ENCODE measurements at regions not wholly inside any gene's neighbourhood (a gene's known extent, or its start where the extent isn't known, plus 50 kb on each side); places are given as distances from the start of the nearest gene placed in this dataset.

DNA sequence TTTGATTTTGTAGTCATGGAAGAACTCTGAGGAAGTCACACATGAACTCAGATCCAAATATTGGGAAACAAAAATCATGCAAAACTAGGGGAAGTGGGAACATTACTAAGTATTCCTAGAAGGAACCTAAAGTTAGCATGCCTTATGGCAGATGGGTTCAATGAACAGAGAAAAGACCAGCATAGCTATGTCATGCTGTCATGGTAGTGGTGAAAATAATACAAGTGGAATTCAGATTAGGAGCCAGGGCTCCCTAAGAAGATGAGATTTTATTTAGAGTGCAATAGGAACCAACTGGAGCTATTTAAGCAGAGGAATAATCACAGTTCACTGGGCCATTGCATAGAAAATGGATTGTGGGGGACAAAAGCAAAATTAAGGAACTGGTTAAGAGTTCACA, 134.0 kb downstream of the DIO2 start:
- TF ChIP-seq EP300 (IDR thresholded peaks at IDR 0.05), result no peak
- TF ChIP-seq, protein P1, sequence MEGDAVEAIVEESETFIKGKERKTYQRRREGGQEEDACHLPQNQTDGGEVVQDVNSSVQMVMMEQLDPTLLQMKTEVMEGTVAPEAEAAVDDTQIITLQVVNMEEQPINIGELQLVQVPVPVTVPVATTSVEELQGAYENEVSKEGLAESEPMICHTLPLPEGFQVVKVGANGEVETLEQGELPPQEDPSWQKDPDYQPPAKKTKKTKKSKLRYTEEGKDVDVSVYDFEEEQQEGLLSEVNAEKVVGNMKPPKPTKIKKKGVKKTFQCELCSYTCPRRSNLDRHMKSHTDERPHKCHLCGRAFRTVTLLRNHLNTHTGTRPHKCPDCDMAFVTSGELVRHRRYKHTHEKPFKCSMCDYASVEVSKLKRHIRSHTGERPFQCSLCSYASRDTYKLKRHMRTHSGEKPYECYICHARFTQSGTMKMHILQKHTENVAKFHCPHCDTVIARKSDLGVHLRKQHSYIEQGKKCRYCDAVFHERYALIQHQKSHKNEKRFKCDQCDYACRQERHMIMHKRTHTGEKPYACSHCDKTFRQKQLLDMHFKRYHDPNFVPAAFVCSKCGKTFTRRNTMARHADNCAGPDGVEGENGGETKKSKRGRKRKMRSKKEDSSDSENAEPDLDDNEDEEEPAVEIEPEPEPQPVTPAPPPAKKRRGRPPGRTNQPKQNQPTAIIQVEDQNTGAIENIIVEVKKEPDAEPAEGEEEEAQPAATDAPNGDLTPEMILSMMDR (IDR thresholded peaks at IDR 0.05), result no peak
